NT2/D1 (cell line): ENCODE measurements at regions not wholly inside any gene's neighbourhood (a gene's known extent, or its start where the extent isn't known, plus 50 kb on each side); places are given as distances from the start of the nearest gene placed in this dataset.

ENCODE experiments used
- SUZ12 ChIP-seq: IDR thresholded peaks from 2 replicates; pipeline ENCODE4 v1.6.1; 2011; ENCODE audit not compliant: insufficient read length, insufficient read depth; ENCODE audit errors: extremely low read depth
- YY1 ChIP-seq: IDR thresholded peaks from 2 replicates; pipeline ENCODE4 v1.6.1; 2011; ENCODE audit not compliant: insufficient read length, insufficient read depth
- ZNF274 ChIP-seq: IDR thresholded peaks from 2 replicates; pipeline ENCODE4 v1.6.1; 2011; ENCODE audit warnings: mild to moderate bottlenecking, low read depth, low read length

DNA sequence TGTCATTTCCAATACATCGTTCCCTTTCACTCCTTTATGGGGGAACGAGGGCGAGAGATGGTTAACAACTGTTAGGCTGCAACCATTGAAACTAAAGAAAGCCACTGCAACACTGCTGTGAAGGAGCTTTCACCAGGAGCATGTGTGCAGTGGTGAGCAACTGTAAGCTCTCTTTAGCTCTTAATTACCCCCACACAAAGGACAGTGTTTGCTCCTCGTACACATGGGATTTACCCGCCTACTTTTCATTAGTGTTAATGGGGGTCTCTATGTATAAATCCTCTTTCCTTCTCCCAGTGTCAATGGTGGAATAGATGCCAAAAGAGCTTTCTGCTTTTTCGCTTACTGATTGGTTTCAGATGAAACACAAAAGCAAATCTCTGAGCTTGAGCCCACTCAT is 343.1 kb downstream of the FLRT2 start:
- TF ChIP-seq YY1 (no peak), SUZ12 (no peak), ZNF274 (no peak)
